NCI-H2171 treated with DMSO at 0.1 percent for 48 hours (cell line): ENCODE measurements at regions not wholly inside any gene's neighbourhood (a gene's known extent, or its start where the extent isn't known, plus 50 kb on each side); places are given as distances from the start of the nearest gene placed in this dataset.

Source experiments
- DNase-seq: peaks from one replicate; lab custom pipeline; 2025; lab: John Stamatoyannopoulos, UW

DNA sequence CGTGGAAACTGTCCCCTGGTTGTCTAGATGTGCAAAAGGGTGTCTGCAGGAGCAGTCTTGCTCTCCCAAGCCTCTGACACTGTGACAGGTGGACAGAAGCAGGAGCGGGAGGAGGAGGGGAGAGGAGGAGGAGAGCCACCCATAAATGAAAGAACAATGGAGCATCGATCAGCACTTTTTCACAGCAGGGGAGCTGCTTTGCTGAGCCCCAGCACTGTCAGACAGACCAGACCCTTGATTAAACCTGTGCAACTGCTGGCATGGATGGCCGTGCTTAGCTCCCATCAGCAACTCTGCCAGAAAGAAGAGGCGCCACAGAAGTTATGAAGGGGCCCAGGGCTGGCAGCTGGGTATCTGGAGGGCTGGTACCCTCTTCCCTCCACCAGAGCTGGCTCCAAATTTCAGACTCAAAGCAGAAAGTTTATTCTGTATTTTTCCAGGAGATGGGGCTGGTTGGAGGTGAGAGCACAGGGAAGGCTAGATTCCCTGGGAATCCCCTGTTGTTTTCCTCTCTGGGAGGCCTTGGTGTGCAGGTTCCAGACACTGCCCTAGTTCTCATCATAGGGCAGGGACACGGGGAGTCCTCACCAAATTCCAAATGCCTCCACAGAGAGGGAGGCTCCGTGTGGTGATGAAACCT, 1192.2 kb downstream of the UQCRFS1 start:
- no peak for DNase-seq

GRCh38 chr19:28019901-28020300, 1193.0 kb downstream of the UQCRFS1 start:
- no peak for DNase-seq

GRCh38 chr19:28019371-28019770, 1193.6 kb downstream of the UQCRFS1 start:
- no peak for DNase-seq

- DNase-seq: no peak
These were observed 1194.5 kb downstream of the UQCRFS1 start for GRCh38 chr19:28018499-28018898.

- no peak for DNase-seq
These were observed 1198.1 kb downstream of the UQCRFS1 start for GRCh38 chr19:28014615-28015405.

DNA sequence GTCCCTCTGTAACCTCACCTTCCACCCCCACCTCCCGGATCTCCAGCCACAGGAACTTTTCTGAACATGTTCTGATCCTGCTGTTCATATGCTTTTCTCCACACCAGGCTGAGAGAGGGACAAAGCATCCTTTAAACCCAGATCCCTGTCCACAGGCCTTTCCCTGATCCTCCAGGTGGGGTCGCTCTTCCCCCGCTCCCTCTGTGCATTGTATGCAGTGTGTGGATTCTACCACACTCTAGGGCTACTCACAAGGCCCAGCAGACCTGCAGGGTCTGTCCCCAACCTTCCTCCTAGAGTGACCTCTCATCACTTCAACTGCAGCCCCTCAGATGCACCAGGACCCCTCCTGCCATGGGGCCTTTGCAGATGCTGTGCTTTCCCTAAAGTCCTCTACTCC, 1200.6 kb downstream of the UQCRFS1 start:
- no peak for DNase-seq

DNA sequence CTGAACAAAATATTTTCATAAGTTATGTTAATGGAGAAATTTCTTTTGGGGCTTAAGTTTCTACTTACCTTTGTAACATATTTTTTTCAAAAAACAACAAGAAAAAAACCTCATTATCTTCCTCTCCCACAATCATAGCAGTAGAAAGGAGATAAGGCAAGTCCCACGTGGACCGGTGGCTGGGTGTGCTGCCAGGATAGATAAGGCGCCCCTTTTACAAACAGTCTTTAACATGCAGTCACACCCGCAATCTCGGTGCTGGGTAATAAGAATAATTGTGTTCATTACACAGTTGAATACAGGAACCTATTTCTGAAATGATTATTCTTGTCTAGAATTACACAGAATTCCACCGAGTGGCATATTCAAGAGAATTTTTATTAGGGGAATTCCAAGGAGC, 1202.3 kb downstream of the UQCRFS1 start:
- DNase-seq: no peak

DNA sequence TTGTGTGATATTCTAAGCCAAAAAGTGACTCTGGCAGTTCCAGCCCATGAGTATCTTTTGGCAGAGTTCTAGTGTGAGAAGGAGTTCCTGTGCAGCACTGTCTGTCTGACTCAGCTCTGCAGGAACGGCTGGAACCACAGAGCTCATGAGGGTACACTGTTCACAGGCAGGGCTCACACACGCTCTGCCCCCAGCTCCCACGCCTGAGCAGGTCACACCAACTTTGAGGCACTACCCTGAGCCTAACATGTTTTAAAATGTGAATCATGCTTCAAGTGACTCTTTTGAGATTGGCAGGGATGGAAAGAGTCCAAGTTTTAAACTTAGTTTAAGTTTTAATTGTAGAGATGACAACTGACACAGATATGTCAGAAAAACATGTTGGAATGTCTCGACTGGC, 1203.3 kb downstream of the UQCRFS1 start:
- no peak for DNase-seq

GRCh38 chr19:28008695-28009094, 1204.3 kb downstream of the UQCRFS1 start:
- no peak for DNase-seq

- DNase-seq: no peak
These were observed 1209.4 kb downstream of the UQCRFS1 start for GRCh38 chr19:28003543-28003942.

GRCh38 chr19:27997069-27997468, 1215.9 kb downstream of the UQCRFS1 start:
- DNase-seq: no peak

GRCh38 chr19:27993619-27994570, 1219.1 kb downstream of the UQCRFS1 start:
- DNase-seq: no peak

DNA sequence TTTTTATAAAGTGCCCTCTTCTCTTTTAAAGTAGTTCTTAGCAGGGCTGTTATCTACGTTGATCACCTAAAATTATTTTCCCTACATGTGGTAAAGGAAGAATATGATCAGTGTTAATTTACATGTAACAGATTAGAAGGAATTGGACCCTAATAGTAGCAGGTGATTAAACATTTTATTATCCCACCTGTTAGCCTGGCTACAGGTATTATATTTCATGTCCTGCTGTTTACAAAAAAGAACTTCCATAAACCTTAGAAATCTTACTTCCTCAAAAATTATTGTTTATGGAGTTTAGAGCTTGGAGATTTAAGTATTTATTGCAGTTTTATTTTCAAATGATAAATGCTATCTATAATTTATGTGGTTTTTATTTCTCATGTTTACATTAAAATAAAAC, 1226.7 kb downstream of the UQCRFS1 start:
- no peak for DNase-seq

DNA sequence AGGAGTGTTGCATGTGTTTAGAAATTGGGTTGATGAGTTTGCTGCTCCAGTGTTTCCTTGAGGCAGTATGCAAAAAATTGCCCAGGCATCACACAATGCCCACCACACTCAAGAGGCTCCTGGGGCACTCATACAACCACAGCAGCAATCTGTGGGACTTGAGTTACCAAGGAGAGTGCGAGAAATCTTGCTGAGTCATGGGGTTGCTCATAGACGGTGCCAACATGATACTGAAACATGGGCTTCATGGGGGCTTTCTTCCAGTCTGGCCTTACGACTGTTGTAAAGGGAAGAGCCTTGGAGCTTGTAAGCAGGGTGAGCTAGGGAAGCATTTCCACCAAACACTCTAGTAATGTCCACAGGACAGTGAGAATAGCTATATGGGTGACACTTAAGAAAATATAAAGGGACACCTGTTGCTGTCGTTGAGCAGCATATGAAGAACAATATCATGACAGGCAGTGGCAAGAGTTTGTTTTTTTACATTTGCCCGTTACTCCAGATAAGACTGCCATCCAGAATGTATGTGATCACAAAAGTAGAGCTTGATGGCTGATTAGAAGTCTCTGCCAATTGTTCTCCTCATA, 1237.4 kb downstream of the UQCRFS1 start:
- DNase-seq: no peak

DNA sequence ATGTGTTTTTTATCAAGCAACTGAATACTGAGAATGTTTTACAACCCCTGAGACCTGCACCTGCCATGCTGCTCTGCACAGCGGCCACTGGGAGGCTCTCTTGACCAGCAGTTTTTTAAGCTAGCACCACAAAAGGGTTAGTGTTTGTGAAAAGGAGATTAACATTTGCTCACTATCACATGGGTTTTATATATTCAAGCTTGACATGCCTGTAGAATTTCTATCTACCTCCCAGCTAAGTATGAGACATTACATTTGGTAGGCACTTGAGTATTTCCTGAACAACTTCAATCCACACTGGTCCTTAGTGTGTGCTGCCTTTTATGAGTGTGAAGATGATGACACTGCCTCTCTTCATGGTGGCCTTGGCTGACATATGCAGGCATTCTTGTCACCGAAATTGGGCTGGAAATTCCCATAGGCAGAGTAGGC, 1238.9 kb downstream of the UQCRFS1 start:
- DNase-seq: no peak

DNA sequence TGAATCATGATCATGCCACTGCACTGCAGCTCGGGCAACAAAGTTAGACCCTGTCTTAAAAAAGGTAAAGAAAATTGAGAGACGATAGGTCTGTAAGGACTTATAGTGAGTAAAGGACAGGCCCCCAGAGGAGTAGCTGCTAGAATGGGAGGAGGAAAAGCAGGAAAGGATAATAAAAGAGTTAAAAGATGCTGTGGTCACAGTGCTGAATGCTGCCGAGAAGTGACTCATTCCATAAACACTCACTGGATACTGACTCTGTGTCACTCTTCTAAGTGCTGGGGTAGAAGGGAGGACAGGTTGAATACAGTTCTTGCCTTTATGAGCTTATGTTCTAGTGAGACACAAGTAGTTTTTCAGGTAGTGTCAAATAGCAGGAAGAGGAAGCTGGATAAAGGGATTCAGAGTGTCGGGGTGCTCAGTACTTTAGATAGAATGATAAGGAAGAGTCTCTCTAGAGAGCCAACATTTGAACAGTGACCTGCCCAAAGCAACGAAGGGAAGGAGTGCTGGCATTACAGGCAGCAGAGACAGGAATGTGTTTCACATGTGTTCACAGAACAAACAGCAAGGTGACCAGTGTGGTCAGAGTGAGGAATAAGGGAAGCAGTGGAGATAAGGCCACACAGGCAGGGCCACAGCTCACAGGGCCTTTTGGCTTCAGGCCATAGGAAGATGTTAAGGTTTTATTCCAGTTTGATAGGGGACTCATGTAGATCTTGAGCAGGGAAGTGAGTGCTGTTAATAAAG, 1240.5 kb downstream of the UQCRFS1 start:
- DNase-seq: no peak

GRCh38 chr19:27971869-27972268, 1241.1 kb downstream of the UQCRFS1 start:
- no peak for DNase-seq

DNA sequence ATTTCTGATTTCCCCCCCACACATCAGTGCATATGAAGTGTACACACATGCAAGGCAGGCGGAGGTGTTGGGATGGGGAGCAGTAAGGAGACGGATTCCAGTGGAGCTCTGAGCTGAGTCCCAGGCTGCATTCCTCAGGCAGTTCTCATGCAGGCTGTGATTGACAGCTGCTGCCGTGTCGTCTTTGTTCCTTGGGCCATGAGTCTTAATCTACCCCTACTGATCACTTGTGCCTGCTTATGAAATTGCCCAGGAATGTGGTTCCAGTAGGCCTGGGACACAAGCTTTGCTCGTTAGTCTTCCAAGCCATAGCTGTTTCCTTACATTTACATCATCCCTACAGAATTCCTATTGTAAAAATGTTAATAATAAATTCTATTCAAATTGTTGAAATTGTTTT, 1241.9 kb downstream of the UQCRFS1 start:
- DNase-seq: no peak

GRCh38 chr19:27966390-27966816, 1246.5 kb downstream of the UQCRFS1 start:
- DNase-seq: peak; percentile 2

DNA sequence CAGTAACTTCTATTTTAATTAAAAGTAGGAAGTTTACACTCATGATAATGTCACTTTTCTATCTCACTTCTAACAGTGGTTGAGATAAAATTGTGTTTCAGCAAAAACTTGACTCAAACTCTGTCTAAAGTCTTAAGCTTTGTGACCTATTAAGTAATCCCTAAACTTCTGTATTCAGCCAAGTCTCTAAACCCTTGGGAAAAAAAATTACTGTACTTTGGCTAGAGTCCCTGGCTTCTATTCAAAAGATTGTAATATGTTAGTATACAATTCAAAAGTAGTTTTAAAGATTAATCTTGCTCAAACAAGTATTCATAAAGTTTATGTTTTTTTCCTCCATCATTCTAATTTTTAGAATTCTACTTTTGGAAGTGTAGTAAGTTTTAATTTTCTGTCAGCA, 1248.8 kb downstream of the UQCRFS1 start:
- DNase-seq: no peak

GRCh38 chr19:27962264-27962663, 1250.7 kb downstream of the UQCRFS1 start:
- DNase-seq: no peak
